ENCODE measurements at regions not wholly inside any gene's neighbourhood (a gene's known extent, or its start where the extent isn't known, plus 50 kb on each side); places are given as distances from the start of the nearest gene placed in this dataset.

DNA sequence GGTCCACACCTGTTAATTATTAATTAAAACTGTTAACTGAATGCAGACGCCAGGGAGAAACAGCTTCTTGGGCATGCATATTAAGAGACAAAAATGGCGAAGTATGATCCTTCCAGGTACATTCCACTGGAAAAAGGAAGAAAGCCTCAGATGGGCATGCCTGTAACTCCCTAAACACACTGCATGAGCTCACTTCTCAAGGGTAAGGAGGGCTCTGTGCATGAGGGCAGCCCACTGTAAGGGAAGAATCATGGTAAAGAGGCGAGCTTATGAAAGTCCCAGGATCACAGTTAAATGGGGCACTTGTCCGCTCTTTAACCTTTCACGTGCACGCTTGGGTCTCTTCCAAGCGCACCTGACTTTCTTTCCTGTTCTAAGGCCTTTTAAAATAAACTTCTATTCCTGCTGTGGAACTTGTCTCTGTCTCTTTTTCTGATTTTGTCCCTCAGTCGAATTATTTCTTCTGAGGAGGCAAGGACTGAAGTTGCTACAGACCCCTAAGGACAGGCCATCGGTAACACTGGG, 321.7 kb downstream of the PPP1R2C start:
- TF ChIP-seq, protein P1, sequence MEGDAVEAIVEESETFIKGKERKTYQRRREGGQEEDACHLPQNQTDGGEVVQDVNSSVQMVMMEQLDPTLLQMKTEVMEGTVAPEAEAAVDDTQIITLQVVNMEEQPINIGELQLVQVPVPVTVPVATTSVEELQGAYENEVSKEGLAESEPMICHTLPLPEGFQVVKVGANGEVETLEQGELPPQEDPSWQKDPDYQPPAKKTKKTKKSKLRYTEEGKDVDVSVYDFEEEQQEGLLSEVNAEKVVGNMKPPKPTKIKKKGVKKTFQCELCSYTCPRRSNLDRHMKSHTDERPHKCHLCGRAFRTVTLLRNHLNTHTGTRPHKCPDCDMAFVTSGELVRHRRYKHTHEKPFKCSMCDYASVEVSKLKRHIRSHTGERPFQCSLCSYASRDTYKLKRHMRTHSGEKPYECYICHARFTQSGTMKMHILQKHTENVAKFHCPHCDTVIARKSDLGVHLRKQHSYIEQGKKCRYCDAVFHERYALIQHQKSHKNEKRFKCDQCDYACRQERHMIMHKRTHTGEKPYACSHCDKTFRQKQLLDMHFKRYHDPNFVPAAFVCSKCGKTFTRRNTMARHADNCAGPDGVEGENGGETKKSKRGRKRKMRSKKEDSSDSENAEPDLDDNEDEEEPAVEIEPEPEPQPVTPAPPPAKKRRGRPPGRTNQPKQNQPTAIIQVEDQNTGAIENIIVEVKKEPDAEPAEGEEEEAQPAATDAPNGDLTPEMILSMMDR (IDR thresholded peaks at IDR 0.05) = no peak
- TF ChIP-seq POLR2AphosphoS5 (IDR thresholded peaks at IDR 0.05) = no peak
